ENCODE measurements at regions not wholly inside any gene's neighbourhood (a gene's known extent, or its start where the extent isn't known, plus 50 kb on each side); places are given as distances from the start of the nearest gene placed in this dataset.
"Not testable (repeated sequence)": the region's sequence is repeated elsewhere in the genome, so short reads cannot be mapped to it uniquely, and the experiment has no call there.

DNA sequence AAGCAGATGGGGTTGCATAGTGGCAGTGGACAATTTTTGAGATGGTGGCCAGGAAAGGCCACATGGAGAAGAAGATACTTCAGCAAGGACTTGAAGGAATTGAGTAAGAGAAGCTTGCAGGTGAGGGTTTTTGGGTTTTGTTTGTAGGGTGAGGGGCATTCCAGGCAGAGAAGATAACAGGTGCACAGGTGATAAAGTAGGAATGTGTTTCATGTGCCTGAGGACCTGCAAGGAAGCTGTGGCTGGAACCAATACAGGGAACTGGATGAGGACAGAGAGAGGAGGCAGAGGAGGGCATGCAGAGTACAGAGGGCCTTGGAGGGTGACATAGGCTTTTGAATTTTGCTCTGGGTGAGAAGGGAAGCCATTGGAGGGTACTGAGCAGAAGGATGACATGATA, 314.5 kb downstream of the KLF12 start:
- Histone ChIP-seq H3K36me3 (no peaks in the 10 kb centered on the region), H3K27ac (no peak overlapping the region), H3K4me3 (no peak overlapping the region), H3K9me3 (no peaks in the 10 kb centered on the region), H3K27me3 (no peaks in the 10 kb centered on the region), H3K4me1 (peaks cover 0 to 27% (median 0%) of the 10 kb centered on the region in 4 donors)
- no peak for DNase-seq (ENCODE audit: low spot score in 2 of 2)
- TF ChIP-seq POLR2A (IDR thresholded peaks at IDR 0.05) (no peak), EP300 (IDR thresholded peaks at IDR 0.05) (no peak)
- TF ChIP-seq, protein P1, sequence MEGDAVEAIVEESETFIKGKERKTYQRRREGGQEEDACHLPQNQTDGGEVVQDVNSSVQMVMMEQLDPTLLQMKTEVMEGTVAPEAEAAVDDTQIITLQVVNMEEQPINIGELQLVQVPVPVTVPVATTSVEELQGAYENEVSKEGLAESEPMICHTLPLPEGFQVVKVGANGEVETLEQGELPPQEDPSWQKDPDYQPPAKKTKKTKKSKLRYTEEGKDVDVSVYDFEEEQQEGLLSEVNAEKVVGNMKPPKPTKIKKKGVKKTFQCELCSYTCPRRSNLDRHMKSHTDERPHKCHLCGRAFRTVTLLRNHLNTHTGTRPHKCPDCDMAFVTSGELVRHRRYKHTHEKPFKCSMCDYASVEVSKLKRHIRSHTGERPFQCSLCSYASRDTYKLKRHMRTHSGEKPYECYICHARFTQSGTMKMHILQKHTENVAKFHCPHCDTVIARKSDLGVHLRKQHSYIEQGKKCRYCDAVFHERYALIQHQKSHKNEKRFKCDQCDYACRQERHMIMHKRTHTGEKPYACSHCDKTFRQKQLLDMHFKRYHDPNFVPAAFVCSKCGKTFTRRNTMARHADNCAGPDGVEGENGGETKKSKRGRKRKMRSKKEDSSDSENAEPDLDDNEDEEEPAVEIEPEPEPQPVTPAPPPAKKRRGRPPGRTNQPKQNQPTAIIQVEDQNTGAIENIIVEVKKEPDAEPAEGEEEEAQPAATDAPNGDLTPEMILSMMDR (IDR thresholded peaks at IDR 0.05): no peak

DNA sequence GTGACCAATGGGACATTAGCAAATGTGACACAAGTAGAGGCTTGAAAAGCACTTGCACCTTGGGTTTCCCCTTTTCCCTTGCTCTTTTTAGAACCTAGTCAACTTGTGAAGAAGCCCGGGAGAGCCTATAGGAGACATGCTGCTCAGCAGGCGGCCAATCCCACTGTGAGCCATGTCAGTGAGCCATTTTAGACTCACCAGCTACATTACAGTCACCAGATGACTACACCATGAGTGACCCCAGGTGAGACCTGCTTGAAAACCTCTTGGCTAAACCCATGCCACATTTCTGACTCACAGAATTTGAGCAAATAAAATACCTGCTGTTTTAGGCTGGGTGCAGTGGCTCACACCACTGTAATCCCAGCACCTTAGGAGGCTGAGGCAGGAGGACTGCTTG, 317.5 kb downstream of the KLF12 start:
- Histone ChIP-seq H3K4me3 (no peak overlapping the region), H3K4me1 (peaks cover 0 to 3% (median 0%) of the 10 kb centered on the region in 4 donors), H3K9me3 (no peaks in the 10 kb centered on the region), H3K27ac (no peak overlapping the region), H3K27me3 (no peaks in the 10 kb centered on the region), H3K36me3 (no peaks in the 10 kb centered on the region)
- 89 to 100% methylated on average over 2 of the region's 2 CpGs for WGBS, 2 donors
- no peak for DNase-seq (ENCODE audit: low spot score in 2 of 2)
- TF ChIP-seq, protein P1 (IDR thresholded peaks at IDR 0.05): no peak
- no peak for TF ChIP-seq POLR2A (IDR thresholded peaks at IDR 0.05)

DNA sequence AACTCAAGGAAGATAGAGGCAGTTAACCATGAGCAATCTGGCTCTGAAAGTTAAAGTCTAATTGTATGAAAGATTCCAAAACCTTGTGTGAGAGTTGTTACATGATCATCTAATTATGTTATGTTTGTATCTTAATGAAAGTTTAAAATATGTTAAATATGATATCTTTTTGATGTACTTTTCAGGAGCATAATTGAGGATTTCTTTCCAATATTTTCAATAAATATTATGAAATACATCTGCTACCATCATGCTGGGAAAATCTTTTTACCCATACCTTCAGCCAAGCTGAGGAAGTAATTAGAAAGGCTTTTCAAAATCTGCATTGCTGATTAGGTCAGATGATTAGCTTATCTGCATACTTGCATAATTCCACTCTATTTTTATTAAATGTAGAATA, 318.4 kb downstream of the KLF12 start:
- TF ChIP-seq, protein P1 (IDR thresholded peaks at IDR 0.05): no peak
- TF ChIP-seq EP300 (IDR thresholded peaks at IDR 0.05) (no peak), POLR2A (IDR thresholded peaks at IDR 0.05) (no peak)
- H3K4me3 ChIP-seq: no peak overlapping the region
- H3K27ac ChIP-seq: no peak overlapping the region
- H3K4me1 ChIP-seq: no peaks in the 10 kb centered on the region
- no peaks in the 10 kb centered on the region for H3K36me3 ChIP-seq
- H3K9me3 ChIP-seq: no peaks in the 10 kb centered on the region
- H3K27me3 ChIP-seq: no peaks in the 10 kb centered on the region
- DNase-seq (ENCODE audit: low spot score in 2 of 2): no peak

DNA sequence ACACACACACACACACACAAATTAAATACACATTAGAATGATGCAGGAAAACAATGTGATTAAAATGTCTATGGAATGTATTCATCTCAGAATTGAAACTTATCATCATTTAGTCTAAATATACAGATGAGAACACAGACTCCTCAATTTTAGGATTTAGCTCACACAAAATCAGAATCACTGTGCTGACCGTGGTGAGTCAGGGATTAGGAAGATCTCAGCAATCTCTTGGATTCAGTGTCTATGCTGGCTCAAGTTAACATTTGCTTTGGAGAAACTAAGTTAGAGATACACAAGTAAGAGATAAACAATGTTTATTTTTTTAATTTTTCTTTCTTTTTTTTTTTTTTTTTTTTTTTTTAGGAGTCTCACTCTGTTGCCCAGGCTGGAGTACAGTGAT, 323.6 kb downstream of the KLF12 start:
- no peak overlapping the region for H3K4me3 ChIP-seq
- DNase-seq (ENCODE audit: low spot score in 2 of 2): no peak
- no peaks in the 10 kb centered on the region for H3K36me3 ChIP-seq
- no peak overlapping the region for H3K27ac ChIP-seq
- WGBS, 2 donors: 82 to 94% methylated on average over 1 of the region's 1 CpG
- H3K9me3 ChIP-seq: no peaks in the 10 kb centered on the region
- no peaks in the 10 kb centered on the region for H3K27me3 ChIP-seq
- no peak for TF ChIP-seq POLR2A (IDR thresholded peaks at IDR 0.05)
- TF ChIP-seq, protein P1 (IDR thresholded peaks at IDR 0.05): no peak
- TF ChIP-seq EP300 (IDR thresholded peaks at IDR 0.05): no peak
- peaks cover 0 to 10% (median 0%) of the 10 kb centered on the region in 4 donors for H3K4me1 ChIP-seq

DNA sequence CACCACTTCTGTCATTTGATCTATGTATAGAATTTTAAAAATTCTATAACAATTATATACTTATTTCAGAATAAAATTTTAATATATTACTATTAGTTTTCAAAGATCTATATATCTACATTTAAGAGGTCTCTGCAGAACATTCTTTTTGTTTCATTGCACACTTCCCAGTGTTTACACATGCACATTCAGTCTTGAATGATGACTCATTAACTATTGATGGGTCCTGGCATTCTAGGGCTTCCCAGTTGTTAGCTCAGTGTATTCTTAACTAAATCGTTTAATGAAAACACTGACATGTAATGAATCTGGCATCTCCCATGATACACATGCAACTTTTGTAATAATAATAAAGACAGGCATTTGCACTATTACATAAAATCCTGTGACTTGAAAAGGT, 324.6 kb downstream of the KLF12 start:
- H3K36me3 ChIP-seq: no peaks in the 10 kb centered on the region
- no peak for DNase-seq (ENCODE audit: low spot score in 2 of 2)
- H3K27ac ChIP-seq: no peak overlapping the region
- H3K4me1 ChIP-seq: peaks cover 0 to 10% (median 0%) of the 10 kb centered on the region in 4 donors
- TF ChIP-seq EP300 (IDR thresholded peaks at IDR 0.05): no peak
- H3K4me3 ChIP-seq: no peak overlapping the region
- H3K9me3 ChIP-seq: no peaks in the 10 kb centered on the region
- H3K27me3 ChIP-seq: no peaks in the 10 kb centered on the region
- 15 to 40% methylated on average over 1 of the region's 1 CpG for WGBS, 2 donors

DNA sequence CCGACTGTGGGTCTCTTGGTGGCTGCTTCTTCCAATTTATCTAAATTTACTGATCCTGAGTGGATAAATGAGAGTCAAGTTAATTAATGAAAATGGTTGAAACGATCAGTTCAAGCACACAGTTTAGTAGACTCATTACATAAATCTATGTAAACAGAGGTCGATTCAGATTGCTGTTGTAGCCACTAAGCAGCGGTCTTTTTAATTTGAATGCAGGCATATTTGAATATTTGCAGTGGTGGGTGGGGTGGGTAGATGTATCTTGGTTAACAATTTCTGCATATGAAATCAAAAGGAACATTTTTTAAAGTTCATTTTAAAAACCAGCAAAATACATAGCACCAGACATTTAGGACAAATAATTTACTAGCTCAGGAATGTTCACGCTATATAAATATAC, 325.9 kb downstream of the KLF12 start:
- Histone ChIP-seq H3K9me3 (no peaks in the 10 kb centered on the region), H3K4me3 (no peak overlapping the region), H3K36me3 (no peaks in the 10 kb centered on the region), H3K4me1 (peaks cover 0 to 14% (median 0%) of the 10 kb centered on the region in 4 donors), H3K27ac (no peak overlapping the region), H3K27me3 (no peaks in the 10 kb centered on the region)
- TF ChIP-seq, protein P1 (IDR thresholded peaks at IDR 0.05): no peak
- TF ChIP-seq EP300 (IDR thresholded peaks at IDR 0.05) (no peak), POLR2A (IDR thresholded peaks at IDR 0.05) (no peak)
- WGBS, 2 donors: 66 to 67% methylated on average over 5 of the region's 5 CpGs
- no peak for DNase-seq (ENCODE audit: low spot score in 2 of 2)

DNA sequence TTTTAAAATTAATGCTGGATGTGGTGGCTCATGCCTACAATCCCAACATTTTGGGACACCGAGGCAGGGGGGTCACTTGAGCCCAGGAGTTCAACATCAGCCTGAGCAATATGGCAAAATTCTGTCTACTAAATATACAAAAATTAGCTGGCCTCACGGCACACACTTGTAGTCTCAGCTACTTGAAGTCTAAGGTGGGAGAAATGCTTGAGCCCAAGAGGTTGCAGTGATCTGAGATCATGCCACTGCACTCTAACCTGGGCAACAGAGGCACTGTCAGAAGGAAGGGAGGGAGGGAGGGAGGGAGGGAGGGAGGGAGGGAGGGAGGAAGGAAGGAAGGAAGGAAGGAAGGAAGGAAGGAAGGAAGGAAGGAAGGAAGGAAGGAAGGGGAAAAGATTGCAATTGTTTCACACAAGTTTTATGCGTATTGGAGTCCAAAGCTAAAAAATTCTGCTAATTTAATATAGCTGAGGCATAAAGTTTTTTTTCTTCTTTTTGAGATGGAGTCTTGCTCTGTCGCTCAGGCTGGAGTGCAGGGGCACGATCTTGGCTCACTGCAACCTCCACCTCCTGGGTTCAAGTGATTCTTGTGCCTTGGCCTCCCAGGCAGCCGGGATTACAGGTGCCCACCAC, 328.8 kb downstream of the KLF12 start:
- not testable (repeated sequence) for DNase-seq (ENCODE audit: low spot score in 2 of 2); H3K27me3 ChIP-seq; H3K27ac ChIP-seq; H3K4me3 ChIP-seq; H3K36me3 ChIP-seq; H3K9me3 ChIP-seq
- H3K4me1 ChIP-seq: peaks cover 0 to 21% (median 0%) of the 10 kb centered on the region in 4 donors
- 96 to 98% methylated on average over 6 of the region's 6 CpGs for WGBS, 2 donors
